BJ (cell line): ENCODE measurements at regions not wholly inside any gene's neighbourhood (a gene's known extent, or its start where the extent isn't known, plus 50 kb on each side); places are given as distances from the start of the nearest gene placed in this dataset.

Experiments
- CTCF ChIA-PET: fragments of 350-600 bp; formaldehyde crosslinking; extraction: SDS; loops from one replicate; lab custom pipeline; 2021; ENCODE audit warnings: antibody characterized with exemption, inconsistent platforms; lab: Yijun Ruan, JAX
- POLR2A ChIA-PET: fragments of 300-600 bp; sonication (Branson Sonifier 250); formaldehyde crosslinking; extraction: SDS; loops from one replicate; lab custom pipeline; 2021; ENCODE audit warnings: antibody characterized with exemption; lab: Charles Lee
- DNase-seq: peaks from one replicate; pipeline ENCODE4 v3.0.0-alpha.2; 2011; ENCODE audit warnings: low read depth
- H3K27me3 ChIP-seq: 2 replicates; pipeline ENCODE4 v1.6.0; 2011; ENCODE audit warnings: low read length; ENCODE audit not compliant: control insufficient read depth, insufficient read depth
- H3K36me3 ChIP-seq: 2 replicates; pipeline ENCODE4 v1.5.1; 2011; ENCODE audit warnings: low read length; ENCODE audit not compliant: control insufficient read depth, insufficient read depth
- H3K4me3 ChIP-seq: 2 replicates; pipeline ENCODE4 v1.5.1; 2011; ENCODE audit warnings: low read depth, mild to moderate bottlenecking, control low read depth, low read length
- TF ChIP-seq, protein P1 (sequence below): IDR thresholded peaks from 2 replicates; pipeline ENCODE4 v1.5.1; 2011; ENCODE audit warnings: low read depth, mild to moderate bottlenecking, control low read depth, inconsistent platforms, low read length, moderate library complexity; ENCODE audit not compliant: insufficient read depth

DNA sequence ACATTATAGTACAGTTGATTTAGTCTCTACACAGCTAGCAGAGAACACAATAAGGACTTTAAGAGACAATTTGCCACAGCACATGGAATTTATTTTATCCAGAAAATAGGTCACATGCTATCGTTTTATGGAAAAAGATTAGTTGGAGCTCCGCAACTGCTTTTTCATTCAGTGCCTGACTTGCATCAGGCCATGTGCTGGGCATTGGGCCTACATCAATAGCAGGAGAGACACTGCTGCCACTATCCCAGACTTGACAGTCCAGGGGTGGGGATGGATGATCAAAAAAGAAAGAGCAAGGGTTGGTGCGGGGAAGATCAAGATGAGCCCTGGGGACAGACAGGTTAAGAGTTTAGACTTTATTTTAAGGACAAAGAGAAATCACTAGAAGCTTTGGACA is 75.2 kb upstream of the C3orf80 start:
- DNase-seq, result no peak
- ChIA-PET CTCF (interaction anchor here (1.0 to 6.3 kb wide), 3 partner anchors 12 to 94 kb away, joined by 3 to 34 read pairs (median 5); no protein-coding TSS in a partner anchor), POLR2A (no interaction called here)
- Histone ChIP-seq H3K4me3 (no peak overlapping the region), H3K27me3 (no peaks in the 10 kb centered on the region), H3K36me3 (no peaks in the 10 kb centered on the region)
- TF ChIP-seq, protein P1, sequence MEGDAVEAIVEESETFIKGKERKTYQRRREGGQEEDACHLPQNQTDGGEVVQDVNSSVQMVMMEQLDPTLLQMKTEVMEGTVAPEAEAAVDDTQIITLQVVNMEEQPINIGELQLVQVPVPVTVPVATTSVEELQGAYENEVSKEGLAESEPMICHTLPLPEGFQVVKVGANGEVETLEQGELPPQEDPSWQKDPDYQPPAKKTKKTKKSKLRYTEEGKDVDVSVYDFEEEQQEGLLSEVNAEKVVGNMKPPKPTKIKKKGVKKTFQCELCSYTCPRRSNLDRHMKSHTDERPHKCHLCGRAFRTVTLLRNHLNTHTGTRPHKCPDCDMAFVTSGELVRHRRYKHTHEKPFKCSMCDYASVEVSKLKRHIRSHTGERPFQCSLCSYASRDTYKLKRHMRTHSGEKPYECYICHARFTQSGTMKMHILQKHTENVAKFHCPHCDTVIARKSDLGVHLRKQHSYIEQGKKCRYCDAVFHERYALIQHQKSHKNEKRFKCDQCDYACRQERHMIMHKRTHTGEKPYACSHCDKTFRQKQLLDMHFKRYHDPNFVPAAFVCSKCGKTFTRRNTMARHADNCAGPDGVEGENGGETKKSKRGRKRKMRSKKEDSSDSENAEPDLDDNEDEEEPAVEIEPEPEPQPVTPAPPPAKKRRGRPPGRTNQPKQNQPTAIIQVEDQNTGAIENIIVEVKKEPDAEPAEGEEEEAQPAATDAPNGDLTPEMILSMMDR, result no peak

DNA sequence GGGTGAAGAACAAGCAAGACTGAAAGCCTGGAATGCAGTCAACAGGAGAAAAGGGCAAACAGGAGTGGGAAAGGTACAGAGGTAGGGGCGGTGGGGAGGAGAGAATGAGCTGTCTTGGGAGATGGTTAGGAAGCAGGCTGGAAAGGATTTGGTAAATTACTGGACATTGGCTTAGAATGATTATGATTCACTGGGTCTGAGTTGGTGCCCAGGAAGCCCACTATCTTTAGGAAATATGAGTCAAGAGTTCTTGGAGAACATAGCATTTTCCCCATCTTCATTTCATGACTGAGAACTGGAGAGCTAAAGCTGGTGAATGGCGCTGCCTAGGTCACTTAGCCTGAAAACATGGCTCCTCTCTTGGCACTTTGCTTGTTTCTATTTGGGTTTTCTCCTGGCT is 74.7 kb upstream of the C3orf80 start:
- CTCF ChIA-PET, result interaction anchor here (1.0 to 6.3 kb wide), 3 partner anchors 13 to 94 kb away, joined by 3 to 34 read pairs (median 5); no protein-coding TSS in a partner anchor
- H3K27me3 ChIP-seq, result no peaks in the 10 kb centered on the region
- no peak for DNase-seq
- POLR2A ChIA-PET, result no interaction called here
- H3K36me3 ChIP-seq, result no peaks in the 10 kb centered on the region
- no peak overlapping the region for H3K4me3 ChIP-seq
- TF ChIP-seq, protein P1, result no peak

DNA sequence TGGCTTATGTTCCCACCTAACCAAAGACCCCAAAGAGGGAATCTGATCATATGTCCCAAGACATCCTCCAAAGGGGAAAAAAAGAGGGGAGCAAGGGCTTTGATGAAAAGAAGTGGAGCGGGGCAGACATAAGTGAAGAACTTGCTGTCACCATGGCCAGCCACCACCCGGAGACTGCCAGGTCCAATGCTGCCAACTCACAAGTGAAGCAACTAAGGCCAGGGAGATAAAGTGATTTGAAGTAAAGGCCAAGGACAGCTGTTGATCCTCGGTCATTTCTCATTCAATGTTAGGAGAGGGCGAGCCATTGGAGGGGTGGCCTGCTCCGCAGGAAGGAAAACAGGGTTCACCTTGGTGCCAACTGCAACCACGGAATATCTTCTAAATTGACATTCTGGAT is 72.6 kb upstream of the C3orf80 start:
- ChIA-PET CTCF (interaction anchor here (0.7 to 6.3 kb wide), 2 partner anchors 10 to 245 kb away, joined by 3 to 34 read pairs; no protein-coding TSS in a partner anchor), POLR2A (no interaction called here)
- Histone ChIP-seq H3K36me3 (no peaks in the 10 kb centered on the region), H3K4me3 (no peak overlapping the region), H3K27me3 (no peaks in the 10 kb centered on the region)
- no peak for DNase-seq
- TF ChIP-seq, protein P1, result no peak

DNA sequence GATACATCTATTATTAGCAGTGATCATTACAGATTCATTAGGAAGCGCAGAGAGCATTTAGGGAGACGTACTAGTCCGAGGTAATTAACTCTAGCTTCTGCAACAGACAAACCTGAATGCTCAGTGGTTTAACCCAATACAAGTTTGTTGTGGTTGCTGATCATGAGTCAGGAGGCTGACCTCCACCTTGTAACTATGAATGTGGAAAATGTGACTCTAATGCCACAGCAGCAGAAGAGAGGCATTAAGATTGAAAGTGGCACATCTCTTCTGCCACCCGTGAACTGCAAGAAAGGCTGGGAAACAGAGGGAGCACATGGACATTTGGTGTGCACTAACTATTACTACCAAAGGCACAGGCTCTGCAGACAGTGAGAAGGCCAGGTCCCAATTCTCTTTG is 71.2 kb upstream of the C3orf80 start:
- Histone ChIP-seq H3K27me3 (no peaks in the 10 kb centered on the region), H3K4me3 (no peak overlapping the region), H3K36me3 (no peaks in the 10 kb centered on the region)
- TF ChIP-seq, protein P1, result no peak
- DNase-seq, result no peak
- CTCF ChIA-PET, result interaction anchor here (6.3 kb wide), 1 partner anchor 9 kb away, joined by 34 read pairs; no protein-coding TSS in a partner anchor
- POLR2A ChIA-PET, result no interaction called here

DNA sequence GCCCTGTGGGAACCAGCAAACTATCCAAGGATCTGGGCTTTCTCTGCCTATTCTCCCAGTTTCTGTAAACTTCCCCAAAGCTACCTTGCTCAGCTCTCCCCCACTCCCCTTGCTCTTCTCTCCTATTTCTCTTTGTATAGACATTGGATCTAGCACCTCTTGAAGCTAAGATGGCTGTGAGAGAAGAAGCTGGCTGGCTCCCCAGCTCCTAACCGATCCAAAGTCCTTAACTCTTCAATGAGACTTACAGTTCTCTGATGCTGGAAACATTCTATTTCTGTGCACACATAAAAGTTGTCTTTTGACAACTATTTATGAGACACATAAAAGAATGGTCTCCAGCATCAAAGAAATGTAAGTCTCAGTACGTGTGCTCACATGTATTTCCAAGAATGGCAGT is 70.6 kb upstream of the C3orf80 start:
- TF ChIP-seq, protein P1, result no peak

More for the DNA sequence above, 70.6 kb upstream of the C3orf80 start:
- CTCF ChIA-PET, result interaction anchor here (6.3 kb wide), 1 partner anchor 8 kb away, joined by 34 read pairs; no protein-coding TSS in a partner anchor
- POLR2A ChIA-PET, result no interaction called here
- Histone ChIP-seq H3K4me3 (no peak overlapping the region), H3K27me3 (no peaks in the 10 kb centered on the region), H3K36me3 (no peaks in the 10 kb centered on the region)
- DNase-seq, result no peak
